ENCODE measurements at regions not wholly inside any gene's neighbourhood (a gene's known extent, or its start where the extent isn't known, plus 50 kb on each side); places are given as distances from the start of the nearest gene placed in this dataset.

DNA sequence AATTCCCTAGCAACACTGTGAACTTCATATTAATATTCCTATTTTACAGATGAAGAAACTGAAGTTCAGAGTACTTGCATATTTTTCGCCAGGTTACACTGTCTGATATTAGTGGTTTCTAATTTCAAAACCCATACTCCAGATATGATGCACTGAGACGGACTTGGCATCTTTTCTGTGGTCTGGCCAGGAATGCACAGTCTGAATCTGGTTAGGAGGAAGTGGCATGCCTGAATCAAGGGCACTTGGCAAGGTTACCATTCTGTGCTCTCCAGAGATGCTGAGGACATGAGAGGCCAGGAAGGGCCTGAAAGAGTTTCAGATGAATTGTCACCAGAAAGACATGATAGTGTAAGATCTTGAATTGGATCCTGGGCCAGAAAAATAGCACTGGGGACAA is 150.1 kb downstream of the HAO1 start:
- CTCF ChIA-PET, result no interaction called here
- no peaks in the 10 kb centered on the region for H3K27me3 ChIP-seq (ENCODE audit: control insufficient read depth, insufficient read depth, low read length)
- H3K4me3 ChIP-seq (ENCODE audit: low read depth in 2 of 2, low read length in 2 of 2), result no peak overlapping the region
- ATAC-seq (no peak), DNase-seq (ENCODE audit: low read depth, low spot score) (no peak)
- intact Hi-C loops (cut with micrococcal nuclease; ENCODE audit: unreplicated experiment), result no loop called here
- no peak overlapping the region for H3K27ac ChIP-seq (ENCODE audit: low read length)
- in situ Hi-C loops (cut with HindIII; ENCODE audit: low pct_unique_long_range_greater_than_20kb, low sequenced_read_pairs), result no loop called here
- TF ChIP-seq SIN3A (IDR thresholded peaks at IDR 0.05; ENCODE audit: borderline replicate concordance, insufficient read depth, low read depth, low read length) (no peak), POLR2AphosphoS5 (IDR thresholded peaks at IDR 0.05; ENCODE audit: low read depth, low read length) (no peak), TCF7L2 (IDR thresholded peaks at IDR 0.05; ENCODE audit: low read depth, low read length) (no peak)
- TF ChIP-seq, protein P1, sequence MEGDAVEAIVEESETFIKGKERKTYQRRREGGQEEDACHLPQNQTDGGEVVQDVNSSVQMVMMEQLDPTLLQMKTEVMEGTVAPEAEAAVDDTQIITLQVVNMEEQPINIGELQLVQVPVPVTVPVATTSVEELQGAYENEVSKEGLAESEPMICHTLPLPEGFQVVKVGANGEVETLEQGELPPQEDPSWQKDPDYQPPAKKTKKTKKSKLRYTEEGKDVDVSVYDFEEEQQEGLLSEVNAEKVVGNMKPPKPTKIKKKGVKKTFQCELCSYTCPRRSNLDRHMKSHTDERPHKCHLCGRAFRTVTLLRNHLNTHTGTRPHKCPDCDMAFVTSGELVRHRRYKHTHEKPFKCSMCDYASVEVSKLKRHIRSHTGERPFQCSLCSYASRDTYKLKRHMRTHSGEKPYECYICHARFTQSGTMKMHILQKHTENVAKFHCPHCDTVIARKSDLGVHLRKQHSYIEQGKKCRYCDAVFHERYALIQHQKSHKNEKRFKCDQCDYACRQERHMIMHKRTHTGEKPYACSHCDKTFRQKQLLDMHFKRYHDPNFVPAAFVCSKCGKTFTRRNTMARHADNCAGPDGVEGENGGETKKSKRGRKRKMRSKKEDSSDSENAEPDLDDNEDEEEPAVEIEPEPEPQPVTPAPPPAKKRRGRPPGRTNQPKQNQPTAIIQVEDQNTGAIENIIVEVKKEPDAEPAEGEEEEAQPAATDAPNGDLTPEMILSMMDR (IDR thresholded peaks at IDR 0.05), result no peak
- TF ChIP-seq, protein P2, sequence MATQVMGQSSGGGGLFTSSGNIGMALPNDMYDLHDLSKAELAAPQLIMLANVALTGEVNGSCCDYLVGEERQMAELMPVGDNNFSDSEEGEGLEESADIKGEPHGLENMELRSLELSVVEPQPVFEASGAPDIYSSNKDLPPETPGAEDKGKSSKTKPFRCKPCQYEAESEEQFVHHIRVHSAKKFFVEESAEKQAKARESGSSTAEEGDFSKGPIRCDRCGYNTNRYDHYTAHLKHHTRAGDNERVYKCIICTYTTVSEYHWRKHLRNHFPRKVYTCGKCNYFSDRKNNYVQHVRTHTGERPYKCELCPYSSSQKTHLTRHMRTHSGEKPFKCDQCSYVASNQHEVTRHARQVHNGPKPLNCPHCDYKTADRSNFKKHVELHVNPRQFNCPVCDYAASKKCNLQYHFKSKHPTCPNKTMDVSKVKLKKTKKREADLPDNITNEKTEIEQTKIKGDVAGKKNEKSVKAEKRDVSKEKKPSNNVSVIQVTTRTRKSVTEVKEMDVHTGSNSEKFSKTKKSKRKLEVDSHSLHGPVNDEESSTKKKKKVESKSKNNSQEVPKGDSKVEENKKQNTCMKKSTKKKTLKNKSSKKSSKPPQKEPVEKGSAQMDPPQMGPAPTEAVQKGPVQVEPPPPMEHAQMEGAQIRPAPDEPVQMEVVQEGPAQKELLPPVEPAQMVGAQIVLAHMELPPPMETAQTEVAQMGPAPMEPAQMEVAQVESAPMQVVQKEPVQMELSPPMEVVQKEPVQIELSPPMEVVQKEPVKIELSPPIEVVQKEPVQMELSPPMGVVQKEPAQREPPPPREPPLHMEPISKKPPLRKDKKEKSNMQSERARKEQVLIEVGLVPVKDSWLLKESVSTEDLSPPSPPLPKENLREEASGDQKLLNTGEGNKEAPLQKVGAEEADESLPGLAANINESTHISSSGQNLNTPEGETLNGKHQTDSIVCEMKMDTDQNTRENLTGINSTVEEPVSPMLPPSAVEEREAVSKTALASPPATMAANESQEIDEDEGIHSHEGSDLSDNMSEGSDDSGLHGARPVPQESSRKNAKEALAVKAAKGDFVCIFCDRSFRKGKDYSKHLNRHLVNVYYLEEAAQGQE (IDR thresholded peaks at IDR 0.05; ENCODE audit: insufficient read depth in 1 of 2, low read depth in 2 of 2, low read length in 1 of 2), result no peak
- H3K9me3 ChIP-seq (ENCODE audit: control insufficient read depth, insufficient read depth, low read depth, low read length), result no peaks in the 10 kb centered on the region
- no peaks in the 10 kb centered on the region for H3K4me1 ChIP-seq (ENCODE audit: control insufficient read depth, insufficient read depth, low read length)
- no peaks in the 10 kb centered on the region for H3K36me3 ChIP-seq (ENCODE audit: control insufficient read depth, insufficient read depth, low read length)
- POLR2A ChIA-PET, result no interaction called here
- BruUV-seq (replicated peaks), result no TSS peak

DNA sequence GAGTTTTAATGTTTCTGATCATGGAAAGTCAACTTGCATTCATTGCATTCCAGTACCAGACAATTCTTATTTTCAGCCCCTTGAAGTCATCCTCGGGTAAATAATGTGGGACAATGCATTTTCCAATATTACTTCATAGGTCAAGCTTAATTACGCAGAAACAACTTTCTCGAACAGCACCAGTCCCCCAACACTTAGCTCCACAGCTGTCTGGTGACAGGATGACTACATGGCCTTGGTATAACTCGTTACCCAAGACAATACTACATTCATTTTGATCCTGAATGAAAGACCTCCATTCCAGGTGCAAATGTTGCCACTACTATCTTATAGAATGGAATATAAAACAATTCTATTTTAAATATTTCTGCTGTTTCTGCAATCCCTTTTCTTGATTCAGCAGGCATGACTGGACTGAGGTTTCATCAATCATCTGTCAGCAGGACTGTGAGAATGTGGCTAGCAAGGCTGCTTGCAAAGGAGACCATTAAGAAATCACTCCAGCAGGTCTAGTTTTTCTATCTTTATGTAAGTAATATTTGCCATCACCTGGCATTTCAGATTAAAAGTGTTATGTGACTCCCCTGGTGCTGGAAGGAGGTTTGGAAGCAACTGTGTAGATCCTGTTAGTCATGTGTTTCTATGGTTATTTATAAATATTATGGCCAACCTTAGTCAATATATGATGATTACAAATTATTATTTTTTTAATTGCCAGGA is 147.9 kb downstream of the HAO1 start:
- Histone ChIP-seq H3K27me3 (ENCODE audit: control insufficient read depth, insufficient read depth, low read length) (no peaks in the 10 kb centered on the region), H3K9me3 (ENCODE audit: control insufficient read depth, insufficient read depth, low read depth, low read length) (no peaks in the 10 kb centered on the region), H3K4me3 (ENCODE audit: low read depth in 2 of 2, low read length in 2 of 2) (no peak overlapping the region), H3K4me1 (ENCODE audit: control insufficient read depth, insufficient read depth, low read length) (no peaks in the 10 kb centered on the region), H3K36me3 (ENCODE audit: control insufficient read depth, insufficient read depth, low read length) (no peaks in the 10 kb centered on the region), H3K27ac (ENCODE audit: low read length) (no peak overlapping the region)
- intact Hi-C loops (cut with micrococcal nuclease; ENCODE audit: unreplicated experiment) (no loop called here), in situ Hi-C loops (cut with HindIII; ENCODE audit: low pct_unique_long_range_greater_than_20kb, low sequenced_read_pairs) (no loop called here)
- ChIA-PET CTCF (no interaction called here), POLR2A (no interaction called here)
- DNase-seq (ENCODE audit: low read depth, low spot score) (no peak), ATAC-seq (no peak)
- TF ChIP-seq, protein P1 (IDR thresholded peaks at IDR 0.05), result no peak
- TF ChIP-seq POLR2AphosphoS5 (IDR thresholded peaks at IDR 0.05; ENCODE audit: low read depth, low read length) (no peak), TCF7L2 (IDR thresholded peaks at IDR 0.05; ENCODE audit: low read depth, low read length) (no peak), SIN3A (IDR thresholded peaks at IDR 0.05; ENCODE audit: borderline replicate concordance, insufficient read depth, low read depth, low read length) (no peak)
- TF ChIP-seq, protein P2 (IDR thresholded peaks at IDR 0.05; ENCODE audit: insufficient read depth in 1 of 2, low read depth in 2 of 2, low read length in 1 of 2), result no peak
- no TSS peak for BruUV-seq (replicated peaks)

Measured in Panc1 (cell line).